SK-N-SH (cell line): ENCODE measurements at regions not wholly inside any gene's neighbourhood (a gene's known extent, or its start where the extent isn't known, plus 50 kb on each side); places are given as distances from the start of the nearest gene placed in this dataset.

Experiments used
- CTCF ChIA-PET: fragments of 300-600, 350-600 bp; formaldehyde crosslinking; extraction: SDS; loops from one replicate; lab custom pipeline; 2021; lab: Yijun Ruan, JAX
- POLR2A ChIA-PET: fragments of 350-600 bp; sonication (Branson Sonifier 250); formaldehyde crosslinking; extraction: SDS; loops from one replicate; lab custom pipeline; 2020; ENCODE audit warnings: antibody characterized with exemption, inconsistent platforms; lab: Yijun Ruan, JAX
- DNase-seq: peaks from one replicate; pipeline ENCODE4 v3.0.0; 2012
- H2AFZ ChIP-seq: fragments of 200-600 bp; sonication (generic); 2 replicates; pipeline ENCODE4 v1.8.1; 2016; ENCODE audit warnings: antibody characterized with exemption, mild to moderate bottlenecking, low read depth
- H3F3A ChIP-seq: fragments of 200-600 bp; sonication (generic); replicated peaks from 2 replicates; pipeline ENCODE3; 2016; ENCODE audit warnings: antibody characterized with exemption, mild to moderate bottlenecking; ENCODE audit not compliant: insufficient read depth
- H3K27ac ChIP-seq, 2 experiments: fragments of 200-500 bp in 1 of 2; fragments of 200-600 bp in 1 of 2; sonication (Bioruptor generic) in 1 of 2; sonication (generic), shearing (Covaris generic) in 1 of 2; 2 replicates each; pipeline versions ENCODE4 v1.5.1 to v1.6.1; 2014 to 2016; ENCODE audit warnings: low read depth in 2 of 2, inconsistent platforms in 1 of 2, low read length in 1 of 2, mild to moderate bottlenecking in 1 of 2, mixed read lengths in 1 of 2
- H3K27me3 ChIP-seq: fragments of 200-600 bp; sonication (generic), shearing (Covaris generic); 2 replicates; pipeline ENCODE4 v1.6.1; 2016; ENCODE audit warnings: mixed run types; ENCODE audit not compliant: insufficient read depth
- H3K36me3 ChIP-seq, 2 experiments: fragments of 200-500 bp in 1 of 2; fragments of 200-600 bp in 1 of 2; sonication (Bioruptor generic) in 1 of 2; sonication (generic) in 1 of 2; replicated peaks in 1 of 2; 2 replicates each; pipeline versions ENCODE3 to v1.5.1; 2014 to 2016; ENCODE audit warnings: low read length in 1 of 2, mild to moderate bottlenecking in 1 of 2; ENCODE audit not compliant: insufficient read depth in 2 of 2, control insufficient read depth in 1 of 2
- H3K4me1 ChIP-seq, 2 experiments: fragments of 200-500 bp in 1 of 2; fragments of 200-600 bp in 1 of 2; sonication (Bioruptor generic) in 1 of 2; sonication (generic), shearing (Covaris generic) in 1 of 2; 2 replicates each; pipeline versions ENCODE4 v1.5.1 to v1.6.1; 2014 to 2016; ENCODE audit warnings: low read depth in 1 of 2, low read length in 1 of 2, mixed run types in 1 of 2; ENCODE audit not compliant: insufficient read depth in 2 of 2, control insufficient read depth in 1 of 2
- H3K4me2 ChIP-seq: fragments of 200-600 bp; sonication (generic), shearing (Covaris generic); 2 replicates; pipeline ENCODE4 v1.6.1; 2017; ENCODE audit warnings: mixed run types
- H3K4me3 ChIP-seq, 2 experiments: fragments of 200-500 bp in 1 of 2; fragments of 200-600 bp in 1 of 2; sonication (Bioruptor generic) in 1 of 2; sonication (generic), shearing (Covaris generic) in 1 of 2; 2 replicates each; pipeline versions ENCODE4 v1.5.1 to v1.8.1; 2014 to 2016; ENCODE audit warnings: low read depth in 2 of 2, inconsistent platforms in 1 of 2, low read length in 1 of 2, mild to moderate bottlenecking in 1 of 2, mixed read lengths in 1 of 2, moderate library complexity in 1 of 2
- H3K79me2 ChIP-seq: fragments of 200-600 bp; sonication (generic); 2 replicates; pipeline ENCODE4 v1.8.1; 2017; ENCODE audit warnings: mild to moderate bottlenecking; ENCODE audit not compliant: insufficient read depth
- H3K9ac ChIP-seq: fragments of 200-600 bp; sonication (generic); 2 replicates; pipeline ENCODE4 v1.6.1; 2017; ENCODE audit warnings: mixed run types
- H3K9me2 ChIP-seq: fragments of 200-600 bp; sonication (generic); 2 replicates; pipeline ENCODE4 v1.6.1; 2017; ENCODE audit warnings: mixed run types
- H3K9me3 ChIP-seq: fragments of 200-600 bp; sonication (generic); 2 replicates; pipeline ENCODE4 v1.6.1; 2017; ENCODE audit warnings: mixed run types, mild to moderate bottlenecking, moderate library complexity
- H4K20me1 ChIP-seq: fragments of 200-600 bp; sonication (generic); 2 replicates; pipeline ENCODE4 v1.6.1; 2017; ENCODE audit warnings: mild to moderate bottlenecking, mixed run types; ENCODE audit not compliant: insufficient read depth
- ELF1 ChIP-seq: IDR thresholded peaks from 2 replicates; pipeline ENCODE4 v1.4.0; 2012
- EP300 ChIP-seq, 2 experiments: IDR thresholded peaks; 2 replicates each; pipeline versions ENCODE4 v1.4.0 to v1.6.1; 2012; ENCODE audit warnings: borderline replicate concordance in 1 of 2, low read depth in 1 of 2, low read length in 1 of 2
- FOSL2 ChIP-seq: IDR thresholded peaks from 2 replicates; pipeline ENCODE4 v1.4.0; 2012; ENCODE audit warnings: low read depth, mild to moderate bottlenecking, moderate library complexity, borderline replicate concordance
- FOXJ3 ChIP-seq: sonication (generic); formaldehyde crosslinking; IDR thresholded peaks from 2 replicates; pipeline ENCODE4 v1.5.1; 2020; ENCODE audit warnings: mild to moderate bottlenecking, missing genetic modification reagents
- POLR2AphosphoS5 ChIP-seq: IDR thresholded peaks from 2 replicates; pipeline ENCODE4 v1.6.1; 2012; ENCODE audit warnings: low read depth, low read length
- RAD21 ChIP-seq: IDR thresholded peaks from 2 replicates; pipeline ENCODE4 v1.6.1; 2012; ENCODE audit warnings: mild to moderate bottlenecking, low read length
- RFX5 ChIP-seq: IDR thresholded peaks from 2 replicates; pipeline ENCODE4 v1.6.1; 2012; ENCODE audit warnings: mild to moderate bottlenecking, improper control_type of control experiment, low read length
- TAF1 ChIP-seq: IDR thresholded peaks from 2 replicates; pipeline ENCODE4 v1.6.1; 2012; ENCODE audit warnings: low read depth, mild to moderate bottlenecking, low read length, moderate library complexity, borderline replicate concordance
- TCF12 ChIP-seq: IDR thresholded peaks from 2 replicates; pipeline ENCODE4 v1.4.0; 2012
- YY1 ChIP-seq: IDR thresholded peaks from 2 replicates; pipeline ENCODE4 v1.4.0; 2012; ENCODE audit warnings: low read depth, mild to moderate bottlenecking
- WGBS: methylation state at CpG from one replicate; pipeline ENCODE4 v1.1.6; 2017; ENCODE audit warnings: low lambda C conversion rate; 5-methylcytosine and 5-hydroxymethylcytosine counted together
- TF ChIP-seq, protein P1 (sequence below): IDR thresholded peaks from 2 replicates; pipeline ENCODE4 v1.4.0; 2012; ENCODE audit warnings: low read depth
- TF ChIP-seq, protein P2 (sequence below): IDR thresholded peaks from 2 replicates; pipeline ENCODE4 v1.4.0; 2012; ENCODE audit warnings: low read depth, borderline replicate concordance
- TF ChIP-seq, protein P3 (sequence below): IDR thresholded peaks from 2 replicates; pipeline ENCODE4 v1.6.1; 2012; ENCODE audit warnings: mild to moderate bottlenecking, low read depth, low read length, moderate library complexity
- TF ChIP-seq, protein P4 (sequence below): IDR thresholded peaks from 2 replicates; pipeline ENCODE4; 2012

DNA sequence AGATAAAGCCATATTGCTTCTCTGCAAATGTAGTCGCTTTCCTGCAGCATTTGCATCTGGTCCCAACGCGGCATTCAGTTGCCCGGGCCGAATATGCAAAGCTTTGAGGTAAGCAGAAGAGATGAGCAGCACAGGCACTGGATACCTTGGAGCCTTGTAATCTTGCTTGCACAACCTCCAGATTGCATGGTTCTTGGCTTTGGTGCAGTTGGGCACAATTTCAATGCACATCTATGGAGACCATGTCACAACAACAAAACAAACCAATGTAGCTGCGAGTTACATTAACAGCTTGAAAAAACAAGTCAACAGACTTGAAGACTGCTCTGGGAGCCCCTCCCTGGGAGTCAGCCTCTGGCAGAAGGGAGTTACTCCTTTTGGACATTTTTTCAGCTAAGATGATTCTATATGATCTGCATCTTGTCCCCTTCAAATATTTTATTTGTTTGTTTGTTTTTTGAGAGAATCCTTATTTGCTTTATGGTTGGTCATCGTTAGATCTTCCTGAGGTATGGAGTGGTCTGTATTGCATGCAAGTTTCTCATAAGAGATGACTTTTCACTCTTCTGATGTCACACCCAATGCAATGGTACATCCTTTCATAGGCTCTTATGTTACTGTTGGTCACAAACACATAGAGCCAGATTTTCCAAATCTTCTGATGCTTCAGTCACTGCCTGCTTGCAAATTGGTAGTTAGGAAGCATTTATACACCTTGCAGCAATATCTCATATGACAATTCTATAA is 113.5 kb downstream of the EFEMP1 start (continued):
- TF ChIP-seq YY1 (no peak), ELF1 (no peak), TAF1 (no peak), POLR2AphosphoS5 (no peak), RFX5 (no peak)
- TF ChIP-seq, protein P1, sequence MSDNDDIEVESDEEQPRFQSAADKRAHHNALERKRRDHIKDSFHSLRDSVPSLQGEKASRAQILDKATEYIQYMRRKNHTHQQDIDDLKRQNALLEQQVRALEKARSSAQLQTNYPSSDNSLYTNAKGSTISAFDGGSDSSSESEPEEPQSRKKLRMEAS, result no peak
- TF ChIP-seq, all 33 proteins: peak for 0

DNA sequence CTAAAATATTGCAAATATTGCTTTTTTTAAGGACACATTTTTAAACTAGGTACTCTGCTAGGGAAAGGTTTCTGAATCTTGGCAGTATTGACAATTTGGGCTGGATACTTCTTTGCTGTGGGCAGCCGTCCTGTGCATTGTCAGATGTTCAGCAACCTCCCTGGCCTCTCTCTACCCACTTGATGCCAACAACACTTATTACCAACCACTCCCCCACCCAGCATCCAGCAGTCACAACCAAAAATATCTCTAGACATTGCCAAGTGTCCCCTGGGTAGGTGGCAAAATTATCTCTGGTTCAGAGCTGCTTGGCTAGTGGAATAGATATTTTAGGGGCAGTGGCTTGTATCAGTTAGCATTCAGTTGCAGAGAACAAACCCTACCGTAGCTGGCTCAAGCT is 114.3 kb upstream of the PNPT1 start:
- Histone ChIP-seq H3K9me3 (no peaks in the 10 kb centered on the region), H4K20me1 (no peaks in the 10 kb centered on the region), H3K4me1 (no peaks in the 10 kb centered on the region; a peak in 1 of 4 replicates), H3F3A (no peaks in the 10 kb centered on the region), H3K79me2 (no peaks in the 10 kb centered on the region), H3K4me3 (no peak overlapping the region), H3K27me3 (no peaks in the 10 kb centered on the region), H2AFZ (no peak overlapping the region), H3K4me2 (no peak overlapping the region), H3K9ac (no peak overlapping the region), H3K9me2 (no peaks in the 10 kb centered on the region), H3K36me3 (no peaks in the 10 kb centered on the region), H3K27ac (no peak overlapping the region)
- DNase-seq, result no peak
- ChIA-PET CTCF (no interaction called here), POLR2A (no interaction called here)
- WGBS, result 78% methylated on average over 2 of the region's 2 CpGs
- TF ChIP-seq, protein P2, sequence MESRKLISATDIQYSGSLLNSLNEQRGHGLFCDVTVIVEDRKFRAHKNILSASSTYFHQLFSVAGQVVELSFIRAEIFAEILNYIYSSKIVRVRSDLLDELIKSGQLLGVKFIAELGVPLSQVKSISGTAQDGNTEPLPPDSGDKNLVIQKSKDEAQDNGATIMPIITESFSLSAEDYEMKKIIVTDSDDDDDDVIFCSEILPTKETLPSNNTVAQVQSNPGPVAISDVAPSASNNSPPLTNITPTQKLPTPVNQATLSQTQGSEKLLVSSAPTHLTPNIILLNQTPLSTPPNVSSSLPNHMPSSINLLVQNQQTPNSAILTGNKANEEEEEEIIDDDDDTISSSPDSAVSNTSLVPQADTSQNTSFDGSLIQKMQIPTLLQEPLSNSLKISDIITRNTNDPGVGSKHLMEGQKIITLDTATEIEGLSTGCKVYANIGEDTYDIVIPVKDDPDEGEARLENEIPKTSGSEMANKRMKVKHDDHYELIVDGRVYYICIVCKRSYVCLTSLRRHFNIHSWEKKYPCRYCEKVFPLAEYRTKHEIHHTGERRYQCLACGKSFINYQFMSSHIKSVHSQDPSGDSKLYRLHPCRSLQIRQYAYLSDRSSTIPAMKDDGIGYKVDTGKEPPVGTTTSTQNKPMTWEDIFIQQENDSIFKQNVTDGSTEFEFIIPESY, result no peak
- TF ChIP-seq TCF12, result no peak
- TF ChIP-seq FOSL2, result no peak
- no peak for TF ChIP-seq FOXJ3 (CRISPR knock-in tag)
- no peak for TF ChIP-seq EP300 (IDR thresholded peaks at IDR 0.05; ENCODE audit: borderline replicate concordance in 1 of 2, low read depth in 1 of 2, low read length in 1 of 2)
- TF ChIP-seq, protein P3, sequence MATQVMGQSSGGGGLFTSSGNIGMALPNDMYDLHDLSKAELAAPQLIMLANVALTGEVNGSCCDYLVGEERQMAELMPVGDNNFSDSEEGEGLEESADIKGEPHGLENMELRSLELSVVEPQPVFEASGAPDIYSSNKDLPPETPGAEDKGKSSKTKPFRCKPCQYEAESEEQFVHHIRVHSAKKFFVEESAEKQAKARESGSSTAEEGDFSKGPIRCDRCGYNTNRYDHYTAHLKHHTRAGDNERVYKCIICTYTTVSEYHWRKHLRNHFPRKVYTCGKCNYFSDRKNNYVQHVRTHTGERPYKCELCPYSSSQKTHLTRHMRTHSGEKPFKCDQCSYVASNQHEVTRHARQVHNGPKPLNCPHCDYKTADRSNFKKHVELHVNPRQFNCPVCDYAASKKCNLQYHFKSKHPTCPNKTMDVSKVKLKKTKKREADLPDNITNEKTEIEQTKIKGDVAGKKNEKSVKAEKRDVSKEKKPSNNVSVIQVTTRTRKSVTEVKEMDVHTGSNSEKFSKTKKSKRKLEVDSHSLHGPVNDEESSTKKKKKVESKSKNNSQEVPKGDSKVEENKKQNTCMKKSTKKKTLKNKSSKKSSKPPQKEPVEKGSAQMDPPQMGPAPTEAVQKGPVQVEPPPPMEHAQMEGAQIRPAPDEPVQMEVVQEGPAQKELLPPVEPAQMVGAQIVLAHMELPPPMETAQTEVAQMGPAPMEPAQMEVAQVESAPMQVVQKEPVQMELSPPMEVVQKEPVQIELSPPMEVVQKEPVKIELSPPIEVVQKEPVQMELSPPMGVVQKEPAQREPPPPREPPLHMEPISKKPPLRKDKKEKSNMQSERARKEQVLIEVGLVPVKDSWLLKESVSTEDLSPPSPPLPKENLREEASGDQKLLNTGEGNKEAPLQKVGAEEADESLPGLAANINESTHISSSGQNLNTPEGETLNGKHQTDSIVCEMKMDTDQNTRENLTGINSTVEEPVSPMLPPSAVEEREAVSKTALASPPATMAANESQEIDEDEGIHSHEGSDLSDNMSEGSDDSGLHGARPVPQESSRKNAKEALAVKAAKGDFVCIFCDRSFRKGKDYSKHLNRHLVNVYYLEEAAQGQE, result no peak
- no peak for TF ChIP-seq RAD21
- TF ChIP-seq, protein P4, sequence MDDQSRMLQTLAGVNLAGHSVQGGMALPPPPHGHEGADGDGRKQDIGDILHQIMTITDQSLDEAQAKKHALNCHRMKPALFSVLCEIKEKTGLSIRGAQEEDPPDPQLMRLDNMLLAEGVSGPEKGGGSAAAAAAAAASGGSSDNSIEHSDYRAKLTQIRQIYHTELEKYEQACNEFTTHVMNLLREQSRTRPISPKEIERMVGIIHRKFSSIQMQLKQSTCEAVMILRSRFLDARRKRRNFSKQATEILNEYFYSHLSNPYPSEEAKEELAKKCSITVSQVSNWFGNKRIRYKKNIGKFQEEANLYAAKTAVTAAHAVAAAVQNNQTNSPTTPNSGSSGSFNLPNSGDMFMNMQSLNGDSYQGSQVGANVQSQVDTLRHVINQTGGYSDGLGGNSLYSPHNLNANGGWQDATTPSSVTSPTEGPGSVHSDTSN, result no peak
